Neural cell (in vitro differentiated cells): ENCODE measurements at regions not wholly inside any gene's neighbourhood (a gene's known extent, or its start where the extent isn't known, plus 50 kb on each side); places are given as distances from the start of the nearest gene placed in this dataset.

Experiments used
- CTCF ChIP-seq: fragments of 450-650 bp; IDR thresholded peaks from 2 replicates; pipeline ENCODE4 v1.5.1; 2014; ENCODE audit warnings: antibody characterized with exemption, mild to moderate bottlenecking, moderate library complexity; ENCODE audit not compliant: poor library complexity, severe bottlenecking
- REST ChIP-seq: IDR thresholded peaks from 2 replicates; pipeline ENCODE4 v1.6.1; 2012; ENCODE audit warnings: borderline replicate concordance
- SMC3 ChIP-seq: fragments of 450-650 bp; conservative IDR thresholded peaks from 2 replicates; pipeline ENCODE4 v1.6.1; 2014; ENCODE audit warnings: antibody characterized with exemption, mild to moderate bottlenecking, moderate library complexity; ENCODE audit not compliant: poor library complexity

GRCh38 chr13:79830945-79831344, 350.0 kb downstream of the NDFIP2 start:
- no peak for TF ChIP-seq CTCF
- TF ChIP-seq SMC3: no peak
- no peak for TF ChIP-seq REST
